Lower leg skin (tissue), 3 donors: ENCODE measurements at regions not wholly inside any gene's neighbourhood (a gene's known extent, or its start where the extent isn't known, plus 50 kb on each side); places are given as distances from the start of the nearest gene placed in this dataset.

Experiments
- POLR2A ChIP-seq, 2 donors: fragments of 450-650 bp; IDR thresholded peaks; one replicate each; pipeline ENCODE4 v1.6.1; 2016 to 2017; ENCODE audit warnings: antibody characterized with exemption in 2 of 2, mild to moderate bottlenecking in 1 of 2, moderate library complexity in 1 of 2
- TF ChIP-seq, protein P1 (sequence below), 3 donors: fragments of 450-650 bp; IDR thresholded peaks; one replicate each; pipeline ENCODE4 v1.5.1; 2016; ENCODE audit warnings: antibody characterized with exemption in 3 of 3, mild to moderate bottlenecking in 3 of 3, moderate library complexity in 2 of 3

DNA sequence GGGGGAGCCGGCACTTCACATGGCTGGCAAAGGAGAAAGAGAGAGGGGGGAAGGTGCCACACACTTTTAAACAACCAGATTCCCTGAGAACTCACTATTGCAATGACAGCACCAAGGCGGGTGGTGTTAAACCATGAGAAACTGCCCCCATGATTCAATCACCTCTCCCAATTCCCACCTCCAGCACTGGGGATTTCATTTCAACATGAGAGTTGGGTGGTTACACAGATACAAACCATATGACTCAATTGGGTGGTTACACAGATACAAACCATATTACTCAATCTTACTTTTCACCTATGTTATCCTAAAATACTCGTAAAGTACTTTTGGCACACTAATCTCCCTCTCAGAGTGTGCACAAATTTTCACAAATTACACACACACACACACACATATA, 1097.5 kb upstream of the TMPRSS15 start:
- TF ChIP-seq POLR2A (IDR thresholded peaks at IDR 0.05) = no peak
- TF ChIP-seq, protein P1, sequence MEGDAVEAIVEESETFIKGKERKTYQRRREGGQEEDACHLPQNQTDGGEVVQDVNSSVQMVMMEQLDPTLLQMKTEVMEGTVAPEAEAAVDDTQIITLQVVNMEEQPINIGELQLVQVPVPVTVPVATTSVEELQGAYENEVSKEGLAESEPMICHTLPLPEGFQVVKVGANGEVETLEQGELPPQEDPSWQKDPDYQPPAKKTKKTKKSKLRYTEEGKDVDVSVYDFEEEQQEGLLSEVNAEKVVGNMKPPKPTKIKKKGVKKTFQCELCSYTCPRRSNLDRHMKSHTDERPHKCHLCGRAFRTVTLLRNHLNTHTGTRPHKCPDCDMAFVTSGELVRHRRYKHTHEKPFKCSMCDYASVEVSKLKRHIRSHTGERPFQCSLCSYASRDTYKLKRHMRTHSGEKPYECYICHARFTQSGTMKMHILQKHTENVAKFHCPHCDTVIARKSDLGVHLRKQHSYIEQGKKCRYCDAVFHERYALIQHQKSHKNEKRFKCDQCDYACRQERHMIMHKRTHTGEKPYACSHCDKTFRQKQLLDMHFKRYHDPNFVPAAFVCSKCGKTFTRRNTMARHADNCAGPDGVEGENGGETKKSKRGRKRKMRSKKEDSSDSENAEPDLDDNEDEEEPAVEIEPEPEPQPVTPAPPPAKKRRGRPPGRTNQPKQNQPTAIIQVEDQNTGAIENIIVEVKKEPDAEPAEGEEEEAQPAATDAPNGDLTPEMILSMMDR (IDR thresholded peaks at IDR 0.05) = no peak
